ENCODE measurements at regions not wholly inside any gene's neighbourhood (a gene's known extent, or its start where the extent isn't known, plus 50 kb on each side); places are given as distances from the start of the nearest gene placed in this dataset.

GRCh38 chr4:12270546-12270945, 841.9 kb upstream of the HS3ST1 start:
- no peak for DNase-seq (ENCODE audit: low spot score)
- no peak overlapping the region for H3K4me3 Mint-ChIP-seq
- H3K27ac ChIP-seq (ENCODE audit: low read depth), result no peak overlapping the region
- 0 out of 2 replicates have a peak, but pooled peaks cover 4% of the 10 kb centered on the region for H3K9me2 ChIP-seq (ENCODE audit: insufficient read depth)
- no peaks in the 10 kb centered on the region for H3K27me3 ChIP-seq (ENCODE audit: insufficient read depth)
- no peaks in the 10 kb centered on the region for H3K36me3 Mint-ChIP-seq (ENCODE audit: low read depth)
- H3F3A ChIP-seq (replicated peaks; ENCODE audit: low read depth), result no peaks in the 10 kb centered on the region
- H3K4me1 Mint-ChIP-seq, result peaks cover 2% of the 10 kb centered on the region; the same call in 2 of the 3 replicates
- no peaks in the 10 kb centered on the region for H3K4me1 ChIP-seq (ENCODE audit: insufficient read depth)
- H3K27me3 Mint-ChIP-seq (ENCODE audit: insufficient read depth, low read depth, poor library complexity), result no peaks in the 10 kb centered on the region
- H3K36me3 ChIP-seq (ENCODE audit: insufficient read depth), result peaks cover 2% of the 10 kb centered on the region; the same call in 1 of the 2 replicates
- no peak overlapping the region for H3K4me2 ChIP-seq
- no peaks in the 10 kb centered on the region for H3K79me2 ChIP-seq (replicated peaks; ENCODE audit: insufficient read depth)
- H3K4me3 ChIP-seq, result no peak overlapping the region
- H3K27ac Mint-ChIP-seq, result no peak overlapping the region
- no peak for ATAC-seq
- peaks cover under 1% of the 10 kb centered on the region; the same call in 2 of the 3 replicates for H3K9me3 Mint-ChIP-seq
- TF ChIP-seq EZH2 (IDR thresholded peaks at IDR 0.05; ENCODE audit: low read depth, unreplicated experiment), result no peak
- no peak overlapping the region for H2AFZ ChIP-seq
- H4K20me1 ChIP-seq (replicated peaks; ENCODE audit: insufficient read depth), result no peaks in the 10 kb centered on the region

GRCh38 chr4:12265554-12265953, 836.9 kb upstream of the HS3ST1 start:
- Histone ChIP-seq H4K20me1 (replicated peaks; ENCODE audit: insufficient read depth) (no peaks in the 10 kb centered on the region), H3K9me2 (ENCODE audit: insufficient read depth) (no peaks in the 10 kb centered on the region), H3K4me3 (no peak overlapping the region), H3K4me1 (ENCODE audit: insufficient read depth) (no peaks in the 10 kb centered on the region), H3K4me2 (no peak overlapping the region), H3K36me3 (ENCODE audit: insufficient read depth) (no peaks in the 10 kb centered on the region), H3K79me2 (replicated peaks; ENCODE audit: insufficient read depth) (no peaks in the 10 kb centered on the region), H3K27ac (ENCODE audit: low read depth) (no peak overlapping the region), H2AFZ (no peak overlapping the region), H3F3A (replicated peaks; ENCODE audit: low read depth) (no peaks in the 10 kb centered on the region), H3K27me3 (ENCODE audit: insufficient read depth) (no peaks in the 10 kb centered on the region)
- DNase-seq (ENCODE audit: low spot score) (no peak), ATAC-seq (no peak)
- Mint-ChIP-seq H3K4me3 (no peak overlapping the region), H3K4me1 (no peaks in the 10 kb centered on the region), H3K27me3 (ENCODE audit: insufficient read depth, low read depth, poor library complexity) (no peaks in the 10 kb centered on the region), H3K27ac (no peak overlapping the region), H3K36me3 (ENCODE audit: low read depth) (no peaks in the 10 kb centered on the region; the same call in 2 of the 3 replicates), H3K9me3 (peaks cover 8% of the 10 kb centered on the region)
- TF ChIP-seq, protein P1, sequence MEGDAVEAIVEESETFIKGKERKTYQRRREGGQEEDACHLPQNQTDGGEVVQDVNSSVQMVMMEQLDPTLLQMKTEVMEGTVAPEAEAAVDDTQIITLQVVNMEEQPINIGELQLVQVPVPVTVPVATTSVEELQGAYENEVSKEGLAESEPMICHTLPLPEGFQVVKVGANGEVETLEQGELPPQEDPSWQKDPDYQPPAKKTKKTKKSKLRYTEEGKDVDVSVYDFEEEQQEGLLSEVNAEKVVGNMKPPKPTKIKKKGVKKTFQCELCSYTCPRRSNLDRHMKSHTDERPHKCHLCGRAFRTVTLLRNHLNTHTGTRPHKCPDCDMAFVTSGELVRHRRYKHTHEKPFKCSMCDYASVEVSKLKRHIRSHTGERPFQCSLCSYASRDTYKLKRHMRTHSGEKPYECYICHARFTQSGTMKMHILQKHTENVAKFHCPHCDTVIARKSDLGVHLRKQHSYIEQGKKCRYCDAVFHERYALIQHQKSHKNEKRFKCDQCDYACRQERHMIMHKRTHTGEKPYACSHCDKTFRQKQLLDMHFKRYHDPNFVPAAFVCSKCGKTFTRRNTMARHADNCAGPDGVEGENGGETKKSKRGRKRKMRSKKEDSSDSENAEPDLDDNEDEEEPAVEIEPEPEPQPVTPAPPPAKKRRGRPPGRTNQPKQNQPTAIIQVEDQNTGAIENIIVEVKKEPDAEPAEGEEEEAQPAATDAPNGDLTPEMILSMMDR (conservative IDR thresholded peaks at IDR 0.05; ENCODE audit: low read depth in 2 of 2), result no peak

GRCh38 chr4:12260453-12260852, 831.8 kb upstream of the HS3ST1 start:
- no peak overlapping the region for H2AFZ ChIP-seq
- Mint-ChIP-seq H3K27me3 (ENCODE audit: insufficient read depth, low read depth, poor library complexity) (no peaks in the 10 kb centered on the region), H3K36me3 (ENCODE audit: low read depth) (no peaks in the 10 kb centered on the region; the same call in 1 of the 3 replicates), H3K9me3 (peaks cover 13% of the 10 kb centered on the region), H3K4me1 (no peaks in the 10 kb centered on the region), H3K27ac (no peak overlapping the region), H3K4me3 (no peak overlapping the region)
- H4K20me1 ChIP-seq (replicated peaks; ENCODE audit: insufficient read depth), result no peaks in the 10 kb centered on the region
- DNase-seq (ENCODE audit: low spot score) (no peak), ATAC-seq (no peak)
- H3K9me2 ChIP-seq (ENCODE audit: insufficient read depth), result peaks cover 5% of the 10 kb centered on the region; the same call in 1 of the 2 replicates
- H3K27ac ChIP-seq (ENCODE audit: low read depth), result no peak overlapping the region
- no peaks in the 10 kb centered on the region for H3K79me2 ChIP-seq (replicated peaks; ENCODE audit: insufficient read depth)
- H3K4me2 ChIP-seq, result no peak overlapping the region
- H3K27me3 ChIP-seq (ENCODE audit: insufficient read depth), result no peaks in the 10 kb centered on the region
- H3K4me3 ChIP-seq, result no peak overlapping the region
- no peaks in the 10 kb centered on the region for H3K4me1 ChIP-seq (ENCODE audit: insufficient read depth)
- no peaks in the 10 kb centered on the region for H3F3A ChIP-seq (replicated peaks; ENCODE audit: low read depth)
- H3K36me3 ChIP-seq (ENCODE audit: insufficient read depth), result no peaks in the 10 kb centered on the region
- TF ChIP-seq EZH2 (IDR thresholded peaks at IDR 0.05; ENCODE audit: low read depth, unreplicated experiment) (no peak), CREB1 (CRISPR knock-in tag; IDR thresholded peaks at IDR 0.05; ENCODE audit: low read depth) (no peak), EZH2phosphoT487 (IDR thresholded peaks at IDR 0.05; ENCODE audit: unreplicated experiment) (no peak), ZNF114 (CRISPR knock-in tag; IDR thresholded peaks at IDR 0.05) (no peak), REST (IDR thresholded peaks at IDR 0.05; ENCODE audit: unreplicated experiment) (no peak), JUNB (IDR thresholded peaks at IDR 0.05; ENCODE audit: unreplicated experiment) (no peak), STAT1 (IDR thresholded peaks at IDR 0.05; ENCODE audit: unreplicated experiment) (no peak), ZNF331 (CRISPR knock-in tag; IDR thresholded peaks at IDR 0.05; ENCODE audit: low read depth) (no peak)
- TF ChIP-seq, protein P1 (conservative IDR thresholded peaks at IDR 0.05; ENCODE audit: low read depth in 2 of 2), result no peak
